HCT116 (cell line): ENCODE measurements at regions not wholly inside any gene's neighbourhood (a gene's known extent, or its start where the extent isn't known, plus 50 kb on each side); places are given as distances from the start of the nearest gene placed in this dataset.

ENCODE experiments used
- ATAC-seq: fragments of 200-7000 bp; cut with Tn5 transposase; 2 replicates; pipeline ENCODE4 v1.9.1; 2020; ENCODE audit warnings: mild to moderate bottlenecking, moderate library complexity
- BruUV-seq: library from RNA; stranded (reverse); fragments of 400-500 nt; replicated peaks from 2 replicates; lab custom pipeline; 2021; lab: Mats Ljungman, UMichigan
- CTCF ChIA-PET: fragments of 300-600 bp; sonication (Branson Sonifier 250); formaldehyde crosslinking; loops from one replicate; lab custom pipeline; 2021; ENCODE audit warnings: antibody characterized with exemption; lab: Charles Lee
- POLR2A ChIA-PET: fragments of 300-600, 350-600 bp; sonication (Branson Sonifier 250); formaldehyde crosslinking; loops from one replicate; lab custom pipeline; 2021; ENCODE audit warnings: antibody characterized with exemption; lab: Charles Lee
- RAD21 ChIA-PET, 2 experiments: fragments of 300-600 bp; sonication (Branson Sonifier 250); formaldehyde crosslinking; loops; one replicate each; lab custom pipeline; 2023; ENCODE audit warnings: low total read pairs in 2 of 2; ENCODE audit not compliant: uncharacterized antibody in 2 of 2, unreplicated experiment in 2 of 2, low non-redundant PET in 1 of 2; lab: Charles Lee
- DNase-seq: peaks from one replicate; pipeline ENCODE4 v3.0.0-alpha.2; 2010; ENCODE audit warnings: low read depth, low spot score
- H2AFZ ChIP-seq: fragments of 200-600 bp; shearing (Covaris generic), sonication (generic); 2 replicates; pipeline ENCODE4 v1.6.1; 2017; ENCODE audit warnings: low read depth, mixed run types, mixed read lengths, antibody characterized with exemption, low read length; ENCODE audit not compliant: poor library complexity, severe bottlenecking
- H3K27ac ChIP-seq: 2 replicates; pipeline ENCODE4 v1.5.1; 2012; ENCODE audit warnings: low read depth, low read length
- H3K27me3 ChIP-seq: fragments of 200-600 bp; sonication (generic); 2 replicates; pipeline ENCODE4 v1.6.1; 2016; ENCODE audit warnings: mixed run types, low read length, mixed read lengths; ENCODE audit not compliant: insufficient read depth
- H3K36me3 ChIP-seq, 2 experiments: fragments of 200-500 bp in 1 of 2; fragments of 200-600 bp in 1 of 2; sonication (Bioruptor generic) in 1 of 2; sonication (generic) in 1 of 2; 2 replicates each; pipeline versions ENCODE4 v1.5.1 to v1.6.1; 2014 to 2016; ENCODE audit warnings: low read length in 2 of 2, inconsistent platforms in 1 of 2, mixed read lengths in 1 of 2, mixed run types in 1 of 2; ENCODE audit not compliant: insufficient read depth in 2 of 2, control insufficient read depth in 1 of 2
- H3K4me1 ChIP-seq, 2 experiments: fragments of 200-600 bp in 1 of 2; sonication (generic) in 1 of 2; 2 replicates each; pipeline versions ENCODE4 v1.5.1 to v1.6.1; 2012 to 2017; ENCODE audit warnings: low read length in 2 of 2, inconsistent platforms in 1 of 2, mild to moderate bottlenecking in 1 of 2, mixed read lengths in 1 of 2, mixed run types in 1 of 2, moderate library complexity in 1 of 2; ENCODE audit not compliant: insufficient read depth in 2 of 2, control insufficient read depth in 1 of 2
- H3K4me2 ChIP-seq: fragments of 200-600 bp; sonication (generic); 2 replicates; pipeline ENCODE4 v1.6.1; 2017; ENCODE audit warnings: mixed run types, low read length, mixed read lengths
- H3K4me3 ChIP-seq, 2 experiments: fragments of 200-600 bp in 1 of 2; sonication (generic) in 1 of 2; replicated peaks in 1 of 2; 2 replicates each; pipeline ENCODE4 v1.5.1; 2011 to 2016; ENCODE audit warnings: low read length in 2 of 2, control low read depth in 1 of 2, low read depth in 1 of 2, mild to moderate bottlenecking in 1 of 2, mixed read lengths in 1 of 2, mixed run types in 1 of 2
- H3K79me2 ChIP-seq: fragments of 200-600 bp; sonication (generic); 2 replicates; pipeline ENCODE4 v1.6.1; 2017; ENCODE audit warnings: mild to moderate bottlenecking, mixed run types, low read length, moderate library complexity, mixed read lengths; ENCODE audit not compliant: insufficient read depth
- H3K9ac ChIP-seq: fragments of 200-600 bp; sonication (generic); 2 replicates; pipeline ENCODE4 v1.6.1; 2016; ENCODE audit warnings: low read length, mixed read lengths
- H3K9me2 ChIP-seq: fragments of 200-600 bp; sonication (generic), shearing (Covaris generic); 2 replicates; pipeline ENCODE4 v1.6.1; 2017; ENCODE audit warnings: mixed run types, mild to moderate bottlenecking, moderate library complexity; ENCODE audit not compliant: insufficient read depth
- H3K9me3 ChIP-seq, 2 experiments: fragments of 200-500 bp in 1 of 2; fragments of 200-600 bp in 1 of 2; sonication (Bioruptor generic) in 1 of 2; sonication (generic) in 1 of 2; 2 replicates each; pipeline ENCODE4 v1.6.1; 2014 to 2017; ENCODE audit warnings: low read length in 2 of 2, mixed read lengths in 2 of 2, inconsistent platforms in 1 of 2, low read depth in 1 of 2, mild to moderate bottlenecking in 1 of 2, mixed run types in 1 of 2, moderate library complexity in 1 of 2; ENCODE audit not compliant: control insufficient read depth in 1 of 2, insufficient read depth in 1 of 2
- H4K20me1 ChIP-seq: fragments of 200-600 bp; sonication (generic), shearing (Covaris generic); 2 replicates; pipeline ENCODE4 v1.6.1; 2017; ENCODE audit warnings: mixed run types, mild to moderate bottlenecking, moderate library complexity; ENCODE audit not compliant: insufficient read depth
- EGR1 ChIP-seq: IDR thresholded peaks from 2 replicates; pipeline ENCODE4 v1.6.1; 2012; ENCODE audit warnings: low read depth
- ELF1 ChIP-seq: IDR thresholded peaks from 2 replicates; pipeline ENCODE4 v1.6.1; 2012; ENCODE audit warnings: low read depth, borderline replicate concordance
- FOSL1 ChIP-seq: IDR thresholded peaks from 2 replicates; pipeline ENCODE4 v1.6.1; 2012; ENCODE audit warnings: low read depth
- POLR2A ChIP-seq: IDR thresholded peaks from 2 replicates; pipeline ENCODE4 v1.7.0; 2011; ENCODE audit warnings: borderline replicate concordance; ENCODE audit not compliant: insufficient read depth, insufficient read length; ENCODE audit errors: extremely low read depth
- SIN3A ChIP-seq: IDR thresholded peaks from 2 replicates; pipeline ENCODE4 v1.6.1; 2012; ENCODE audit warnings: low read depth
- SP1 ChIP-seq: IDR thresholded peaks from 2 replicates; pipeline ENCODE4 v1.6.1; 2012; ENCODE audit warnings: low read depth
- SRF ChIP-seq: IDR thresholded peaks from 2 replicates; pipeline ENCODE4 v1.6.1; 2012; ENCODE audit warnings: low read depth
- TCF7L2 ChIP-seq: IDR thresholded peaks from 2 replicates; pipeline ENCODE4 v1.7.0; 2011; ENCODE audit warnings: borderline replicate concordance, inconsistent platforms; ENCODE audit not compliant: insufficient read depth, insufficient read length; ENCODE audit errors: extremely low read depth
- ZNF274 ChIP-seq: fragments of 200-500 bp; sonication (Bioruptor generic); IDR thresholded peaks from 2 replicates; pipeline ENCODE4 v1.6.1; 2014; ENCODE audit warnings: mild to moderate bottlenecking, low read depth, low read length, inconsistent platforms
- intact Hi-C: fragments of 100-400 bp; cut with micrococcal nuclease; formaldehyde crosslinking; loops from 2 replicates; pipeline ENCODE4 v1.10.0; 2022
- TF ChIP-seq, protein P1 (sequence below): IDR thresholded peaks from 2 replicates; pipeline ENCODE4 v1.6.1; 2012
- TF ChIP-seq, protein P2 (sequence below): IDR thresholded peaks from 2 replicates; pipeline ENCODE4 v1.6.1; 2012; ENCODE audit warnings: low read depth
- TF ChIP-seq, protein P3 (sequence below): IDR thresholded peaks from 2 replicates; pipeline ENCODE4 v1.6.1; 2012

DNA sequence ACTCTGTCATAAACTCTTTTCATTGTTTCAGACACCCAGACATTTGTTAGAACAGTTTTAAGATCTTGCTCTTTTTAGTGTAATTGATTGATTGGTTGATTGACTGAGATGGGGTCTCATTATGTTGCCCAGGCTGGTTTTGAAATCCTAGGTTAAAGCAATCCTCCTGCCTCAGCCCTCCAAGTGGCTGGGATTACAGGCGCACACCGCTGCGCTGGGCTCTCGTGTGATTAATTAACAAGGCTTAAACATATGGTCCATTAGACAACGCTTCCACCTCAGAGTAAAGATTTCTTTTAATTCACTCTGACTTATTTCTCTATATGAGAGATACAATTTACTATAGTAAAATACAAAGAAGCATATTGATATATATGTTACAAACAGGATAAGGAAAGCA lies 114.0 kb upstream of the C2CD4B start:
- ATAC-seq (no peak), DNase-seq (no peak)
- H3K9me3 ChIP-seq, result no peaks in the 10 kb centered on the region
- H3K4me2 ChIP-seq, result no peak overlapping the region
- H4K20me1 ChIP-seq, result no peaks in the 10 kb centered on the region
- ChIA-PET CTCF (no interaction called here), RAD21 (no interaction called here), POLR2A (no interaction called here)
- intact Hi-C loops, result no loop called here
- H3K79me2 ChIP-seq, result no peaks in the 10 kb centered on the region
- no TSS peak for BruUV-seq
- H3K27me3 ChIP-seq, result peaks cover 25% of the 10 kb centered on the region
- H3K27ac ChIP-seq, result no peak overlapping the region
- no peak overlapping the region for H2AFZ ChIP-seq
- H3K4me1 ChIP-seq, result no peaks in the 10 kb centered on the region
- H3K36me3 ChIP-seq, result no peaks in the 10 kb centered on the region
- no peak overlapping the region for H3K9ac ChIP-seq
- no peaks in the 10 kb centered on the region for H3K9me2 ChIP-seq
- no peak overlapping the region for H3K4me3 ChIP-seq
- TF ChIP-seq, protein P1, sequence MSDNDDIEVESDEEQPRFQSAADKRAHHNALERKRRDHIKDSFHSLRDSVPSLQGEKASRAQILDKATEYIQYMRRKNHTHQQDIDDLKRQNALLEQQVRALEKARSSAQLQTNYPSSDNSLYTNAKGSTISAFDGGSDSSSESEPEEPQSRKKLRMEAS, result no peak
- TF ChIP-seq SP1, result no peak
- TF ChIP-seq FOSL1, result no peak
- TF ChIP-seq SIN3A, result no peak
- TF ChIP-seq, protein P2, sequence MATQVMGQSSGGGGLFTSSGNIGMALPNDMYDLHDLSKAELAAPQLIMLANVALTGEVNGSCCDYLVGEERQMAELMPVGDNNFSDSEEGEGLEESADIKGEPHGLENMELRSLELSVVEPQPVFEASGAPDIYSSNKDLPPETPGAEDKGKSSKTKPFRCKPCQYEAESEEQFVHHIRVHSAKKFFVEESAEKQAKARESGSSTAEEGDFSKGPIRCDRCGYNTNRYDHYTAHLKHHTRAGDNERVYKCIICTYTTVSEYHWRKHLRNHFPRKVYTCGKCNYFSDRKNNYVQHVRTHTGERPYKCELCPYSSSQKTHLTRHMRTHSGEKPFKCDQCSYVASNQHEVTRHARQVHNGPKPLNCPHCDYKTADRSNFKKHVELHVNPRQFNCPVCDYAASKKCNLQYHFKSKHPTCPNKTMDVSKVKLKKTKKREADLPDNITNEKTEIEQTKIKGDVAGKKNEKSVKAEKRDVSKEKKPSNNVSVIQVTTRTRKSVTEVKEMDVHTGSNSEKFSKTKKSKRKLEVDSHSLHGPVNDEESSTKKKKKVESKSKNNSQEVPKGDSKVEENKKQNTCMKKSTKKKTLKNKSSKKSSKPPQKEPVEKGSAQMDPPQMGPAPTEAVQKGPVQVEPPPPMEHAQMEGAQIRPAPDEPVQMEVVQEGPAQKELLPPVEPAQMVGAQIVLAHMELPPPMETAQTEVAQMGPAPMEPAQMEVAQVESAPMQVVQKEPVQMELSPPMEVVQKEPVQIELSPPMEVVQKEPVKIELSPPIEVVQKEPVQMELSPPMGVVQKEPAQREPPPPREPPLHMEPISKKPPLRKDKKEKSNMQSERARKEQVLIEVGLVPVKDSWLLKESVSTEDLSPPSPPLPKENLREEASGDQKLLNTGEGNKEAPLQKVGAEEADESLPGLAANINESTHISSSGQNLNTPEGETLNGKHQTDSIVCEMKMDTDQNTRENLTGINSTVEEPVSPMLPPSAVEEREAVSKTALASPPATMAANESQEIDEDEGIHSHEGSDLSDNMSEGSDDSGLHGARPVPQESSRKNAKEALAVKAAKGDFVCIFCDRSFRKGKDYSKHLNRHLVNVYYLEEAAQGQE, result no peak
- no peak for TF ChIP-seq EGR1
- TF ChIP-seq, protein P3, sequence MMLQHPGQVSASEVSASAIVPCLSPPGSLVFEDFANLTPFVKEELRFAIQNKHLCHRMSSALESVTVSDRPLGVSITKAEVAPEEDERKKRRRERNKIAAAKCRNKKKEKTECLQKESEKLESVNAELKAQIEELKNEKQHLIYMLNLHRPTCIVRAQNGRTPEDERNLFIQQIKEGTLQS, result no peak
- no peak for TF ChIP-seq SRF
- TF ChIP-seq ZNF274, result no peak
- no peak for TF ChIP-seq ELF1
- TF ChIP-seq TCF7L2, result no peak
- TF ChIP-seq POLR2A, result no peak
